HUES48 (cell line): ENCODE measurements at regions not wholly inside any gene's neighbourhood (a gene's known extent, or its start where the extent isn't known, plus 50 kb on each side); places are given as distances from the start of the nearest gene placed in this dataset.
"Not testable (repeated sequence)": the region's sequence is repeated elsewhere in the genome, so short reads cannot be mapped to it uniquely, and the experiment has no call there.

ENCODE experiments used
- H3K27ac ChIP-seq: one replicate; pipeline ENCODE4 v1.7.0; 2013; ENCODE audit warnings: low read depth, low read length, inconsistent platforms
- H3K27me3 ChIP-seq: 2 replicates; pipeline ENCODE4 v1.6.1; 2013; ENCODE audit warnings: mild to moderate bottlenecking, low read length; ENCODE audit not compliant: control insufficient read depth, insufficient read depth
- H3K36me3 ChIP-seq: 2 replicates; pipeline ENCODE4 v1.6.1; 2013; ENCODE audit warnings: low read length; ENCODE audit not compliant: control insufficient read depth, insufficient read depth
- H3K4me1 ChIP-seq: 2 replicates; pipeline ENCODE4 v1.6.1; 2013; ENCODE audit warnings: mild to moderate bottlenecking, low read length; ENCODE audit not compliant: control insufficient read depth, insufficient read depth
- H3K4me3 ChIP-seq: 2 replicates; pipeline ENCODE4 v1.5.1; 2013; ENCODE audit warnings: mild to moderate bottlenecking, low read depth, low read length
- H3K9ac ChIP-seq: 2 replicates; pipeline ENCODE4 v1.6.1; 2013; ENCODE audit warnings: mild to moderate bottlenecking, low read depth, low read length, moderate library complexity
- H3K9me3 ChIP-seq: 2 replicates; pipeline ENCODE4 v1.6.1; 2013; ENCODE audit warnings: low read length; ENCODE audit not compliant: control insufficient read depth, insufficient read depth

DNA sequence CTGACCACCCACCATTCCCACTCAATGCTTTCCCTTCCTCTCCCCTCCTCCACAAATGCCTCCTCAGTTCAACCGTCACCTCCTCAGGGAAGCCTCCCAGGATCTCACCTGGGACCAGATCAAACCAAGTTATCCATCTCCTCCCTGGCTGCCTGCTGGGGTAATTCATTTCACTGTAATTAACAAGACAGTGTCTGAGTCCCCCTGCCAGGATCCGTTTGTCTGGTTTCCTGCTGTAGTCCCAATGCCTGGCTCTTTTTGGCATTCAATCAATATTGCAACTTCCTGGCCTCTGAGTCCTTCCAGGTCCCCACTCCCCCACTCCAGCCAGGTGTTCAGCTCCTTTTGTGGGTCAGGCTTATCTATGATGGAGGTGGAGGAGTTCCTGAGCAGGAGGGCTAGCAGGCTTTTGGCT, 687.7 kb downstream of the PTPRU start:
- Histone ChIP-seq H3K27ac (peak overlapping the region; percentile 66), H3K9ac (no peak overlapping the region), H3K27me3 (no peaks in the 10 kb centered on the region), H3K36me3 (no peaks in the 10 kb centered on the region), H3K4me3 (no peak overlapping the region), H3K4me1 (peaks cover 16% of the 10 kb centered on the region; the same call in 1 of the 2 replicates), H3K9me3 (no peaks in the 10 kb centered on the region)

DNA sequence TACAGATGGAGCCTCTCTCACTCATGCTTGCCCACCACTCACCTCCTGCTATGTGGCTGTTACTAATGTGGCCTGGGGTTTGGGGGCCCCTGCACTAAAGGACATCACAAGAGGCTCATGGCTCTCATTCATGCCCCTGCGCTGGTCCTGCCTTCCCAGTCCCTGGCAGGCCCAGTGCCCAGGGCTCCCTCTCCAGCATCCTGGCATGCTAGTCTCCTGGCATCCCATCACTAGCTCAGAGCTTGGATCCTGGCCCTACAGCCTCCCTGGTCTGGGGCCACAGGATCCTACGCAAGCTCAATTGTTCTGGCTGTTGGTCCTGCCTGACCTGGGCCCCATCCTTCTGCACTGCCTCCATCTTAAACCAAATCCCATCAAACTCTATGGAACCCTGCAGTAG, 685.4 kb downstream of the PTPRU start:
- no peak overlapping the region for H3K27ac ChIP-seq
- H3K36me3 ChIP-seq, result no peaks in the 10 kb centered on the region
- no peak overlapping the region for H3K9ac ChIP-seq
- no peaks in the 10 kb centered on the region for H3K9me3 ChIP-seq
- peaks cover 16% of the 10 kb centered on the region; the same call in 1 of the 2 replicates for H3K4me1 ChIP-seq
- no peaks in the 10 kb centered on the region for H3K27me3 ChIP-seq
- no peak overlapping the region for H3K4me3 ChIP-seq

DNA sequence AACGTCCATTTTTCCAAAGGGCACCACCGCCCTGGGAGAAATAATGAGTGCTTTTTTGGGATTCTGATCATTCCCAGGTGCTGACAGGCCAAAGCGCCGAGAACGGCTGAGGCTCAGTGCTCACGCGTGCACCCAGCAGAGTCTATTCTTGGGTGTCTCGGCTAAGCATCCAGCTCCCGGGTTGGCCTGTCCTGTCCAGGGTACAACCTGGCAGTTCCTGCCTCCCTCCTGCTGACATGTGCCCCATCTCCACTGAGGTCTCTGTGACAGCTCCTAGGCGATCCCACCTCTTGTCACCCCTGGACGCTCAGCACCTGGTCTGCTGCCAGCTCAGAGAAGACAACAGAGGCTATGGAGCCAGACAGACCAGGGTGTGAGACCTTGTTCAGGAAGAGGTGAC, 684.5 kb downstream of the PTPRU start:
- no peak overlapping the region for H3K4me3 ChIP-seq
- peaks cover 16% of the 10 kb centered on the region; the same call in 1 of the 2 replicates for H3K4me1 ChIP-seq
- no peak overlapping the region for H3K9ac ChIP-seq
- H3K27ac ChIP-seq, result no peak overlapping the region
- no peaks in the 10 kb centered on the region for H3K9me3 ChIP-seq
- no peaks in the 10 kb centered on the region for H3K27me3 ChIP-seq
- H3K36me3 ChIP-seq, result no peaks in the 10 kb centered on the region

DNA sequence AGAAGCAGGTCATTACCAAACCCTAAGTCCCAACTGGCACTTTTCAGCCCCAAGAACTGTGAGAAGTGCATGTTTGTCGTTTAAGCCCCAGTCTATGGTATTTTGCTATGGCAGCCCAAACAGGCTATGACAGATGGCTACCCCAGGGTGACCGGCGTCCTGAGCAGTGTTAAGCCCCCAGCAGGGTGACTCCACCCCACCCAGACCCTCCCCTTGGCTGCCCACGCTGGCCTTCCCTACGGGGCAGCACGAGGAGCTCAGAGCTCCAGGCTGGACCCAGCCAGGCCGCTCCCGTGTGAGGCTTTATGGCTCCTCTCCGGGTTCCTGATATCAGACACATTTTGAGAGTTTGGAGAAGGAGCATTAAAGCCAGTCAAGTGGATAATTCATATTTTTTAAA, 684.0 kb downstream of the PTPRU start:
- Histone ChIP-seq H3K4me1 (peaks cover 16% of the 10 kb centered on the region; the same call in 1 of the 2 replicates), H3K27me3 (no peaks in the 10 kb centered on the region), H3K36me3 (no peaks in the 10 kb centered on the region), H3K27ac (no peak overlapping the region), H3K9ac (no peak overlapping the region), H3K4me3 (no peak overlapping the region), H3K9me3 (no peaks in the 10 kb centered on the region)

DNA sequence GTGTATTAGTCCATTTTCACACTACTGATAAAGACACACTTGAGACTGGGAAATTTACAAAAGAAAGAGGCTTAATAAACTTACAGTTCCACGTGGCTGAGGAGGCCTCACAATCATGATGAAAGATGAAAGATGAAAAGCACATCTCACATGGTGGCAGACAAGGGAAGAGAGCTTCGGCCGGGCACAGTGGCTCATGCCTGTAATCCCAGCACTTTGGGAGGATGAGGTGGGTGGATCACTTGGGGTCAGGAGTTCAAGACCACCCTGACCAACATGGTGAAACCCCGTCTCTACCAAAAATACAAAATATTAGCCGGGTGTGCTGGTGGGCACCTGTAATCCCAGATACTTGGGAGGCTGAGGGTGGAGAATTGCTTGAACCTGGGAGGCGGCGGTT, 682.7 kb downstream of the PTPRU start:
- H3K9me3 ChIP-seq, H3K27me3 ChIP-seq, H3K9ac ChIP-seq, H3K27ac ChIP-seq, H3K4me1 ChIP-seq, H3K36me3 ChIP-seq, H3K4me3 ChIP-seq: not testable (repeated sequence)

DNA sequence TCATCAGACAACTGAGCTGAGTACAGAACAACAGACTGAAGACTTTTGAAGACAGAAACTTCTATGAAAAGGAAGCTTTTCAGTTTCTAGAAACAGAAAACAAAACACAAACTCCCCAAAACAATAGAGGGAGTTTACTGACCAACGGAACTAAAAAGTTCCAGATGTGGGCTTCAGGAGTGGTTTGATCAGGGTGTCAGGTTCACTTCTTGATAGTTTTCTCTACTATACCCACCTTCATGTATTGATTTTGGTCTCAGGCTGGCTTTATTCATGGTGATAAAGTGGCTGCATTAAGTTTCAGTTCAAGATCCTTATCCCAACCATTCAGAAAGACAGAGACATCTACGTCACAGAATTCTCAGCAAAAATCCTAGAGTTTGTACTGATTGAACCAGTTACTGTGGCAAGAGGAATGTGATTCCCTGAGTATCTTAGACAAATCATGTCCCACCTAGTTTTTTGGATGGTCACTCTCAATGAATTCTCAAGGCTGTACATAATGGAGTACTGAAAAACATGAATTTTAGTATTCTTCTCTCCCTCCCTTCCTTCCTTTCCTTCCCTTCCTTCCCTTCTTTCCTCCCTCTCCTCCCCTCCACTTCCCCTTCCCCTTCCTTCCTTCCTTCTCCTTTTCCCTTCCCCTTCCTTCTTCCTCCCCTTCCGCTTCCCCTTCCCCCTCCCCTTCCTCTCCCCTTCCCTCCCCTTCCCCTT, 680.5 kb downstream of the PTPRU start:
- H3K36me3 ChIP-seq, result no peaks in the 10 kb centered on the region
- H3K9ac ChIP-seq, result no peak overlapping the region
- H3K27me3 ChIP-seq, result no peaks in the 10 kb centered on the region
- 0 out of 2 replicates have a peak, but pooled peaks cover 6% of the 10 kb centered on the region for H3K9me3 ChIP-seq
- H3K4me1 ChIP-seq, result no peaks in the 10 kb centered on the region
- no peak overlapping the region for H3K4me3 ChIP-seq
- H3K27ac ChIP-seq, result no peak overlapping the region

DNA sequence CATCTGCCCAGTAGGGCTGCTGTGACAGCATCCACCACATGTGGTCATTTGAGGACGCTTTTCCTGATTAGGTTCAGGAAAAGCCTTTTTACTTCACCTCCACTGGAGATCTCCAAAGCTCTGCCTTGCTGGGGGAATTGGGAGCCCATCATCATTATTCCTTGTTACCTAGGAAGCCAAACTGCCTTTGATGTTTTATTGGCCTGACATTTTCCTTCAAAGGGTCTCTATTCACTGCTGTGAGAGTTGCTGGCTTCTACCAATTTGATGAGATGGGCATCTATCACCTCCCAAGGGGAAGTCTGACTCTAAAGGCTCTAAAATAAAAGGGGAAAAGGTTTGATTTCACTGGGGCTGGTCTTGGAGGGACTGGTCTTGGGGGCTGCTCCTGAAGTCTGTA, 678.6 kb downstream of the PTPRU start:
- no peak overlapping the region for H3K4me3 ChIP-seq
- no peaks in the 10 kb centered on the region for H3K27me3 ChIP-seq
- H3K9ac ChIP-seq, result no peak overlapping the region
- no peak overlapping the region for H3K27ac ChIP-seq
- H3K9me3 ChIP-seq, result 0 out of 2 replicates have a peak, but pooled peaks cover 6% of the 10 kb centered on the region
- H3K4me1 ChIP-seq, result no peaks in the 10 kb centered on the region
- no peaks in the 10 kb centered on the region for H3K36me3 ChIP-seq

DNA sequence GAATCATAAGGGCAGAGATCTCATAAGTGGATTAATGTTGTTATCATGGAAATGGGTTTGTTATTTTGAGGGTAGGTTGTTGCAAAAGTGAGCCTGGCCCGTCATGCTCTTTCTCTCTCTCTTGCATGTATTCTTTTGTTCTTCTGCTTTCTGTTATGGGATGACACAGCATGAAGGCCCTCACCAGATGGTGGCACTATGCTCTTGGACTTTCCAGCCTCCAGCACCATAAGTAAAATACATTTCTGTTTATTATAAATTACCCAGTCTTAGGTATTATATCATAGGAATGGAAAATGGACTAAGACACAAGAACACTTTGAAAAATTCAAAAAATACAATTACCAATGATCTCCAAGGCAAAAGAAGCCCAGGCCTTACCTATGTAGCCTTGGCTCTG, 676.1 kb downstream of the PTPRU start:
- H3K4me1 ChIP-seq, result no peaks in the 10 kb centered on the region
- H3K36me3 ChIP-seq, result no peaks in the 10 kb centered on the region
- H3K27ac ChIP-seq, result no peak overlapping the region
- H3K27me3 ChIP-seq, result no peaks in the 10 kb centered on the region
- H3K4me3 ChIP-seq, result no peak overlapping the region
- 0 out of 2 replicates have a peak, but pooled peaks cover 6% of the 10 kb centered on the region for H3K9me3 ChIP-seq
- H3K9ac ChIP-seq, result no peak overlapping the region

DNA sequence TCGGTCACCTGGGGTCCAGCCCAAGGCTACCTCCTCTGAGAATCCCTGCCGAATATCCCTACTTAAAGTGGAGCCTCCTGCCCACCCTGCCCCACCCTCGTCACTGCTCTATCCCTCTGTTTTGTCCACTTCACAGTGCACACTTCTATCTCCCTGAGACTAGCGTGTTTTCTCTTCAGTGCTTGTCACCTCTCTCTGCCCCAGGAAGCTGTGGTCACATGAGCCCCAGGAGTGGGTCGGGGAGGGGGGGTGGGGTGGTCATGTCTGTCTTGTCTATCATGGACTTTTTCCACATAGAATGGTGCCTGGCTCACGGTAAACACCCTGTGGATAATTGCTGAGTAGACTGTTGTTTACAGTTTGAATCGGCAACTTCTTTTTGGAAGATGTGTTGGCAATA, 673.6 kb downstream of the PTPRU start:
- H3K4me3 ChIP-seq, result no peak overlapping the region
- H3K9me3 ChIP-seq, result 0 out of 2 replicates have a peak, but pooled peaks cover 6% of the 10 kb centered on the region
- no peak overlapping the region for H3K27ac ChIP-seq
- H3K9ac ChIP-seq, result no peak overlapping the region
- no peaks in the 10 kb centered on the region for H3K27me3 ChIP-seq
- no peaks in the 10 kb centered on the region for H3K4me1 ChIP-seq
- H3K36me3 ChIP-seq, result no peaks in the 10 kb centered on the region

DNA sequence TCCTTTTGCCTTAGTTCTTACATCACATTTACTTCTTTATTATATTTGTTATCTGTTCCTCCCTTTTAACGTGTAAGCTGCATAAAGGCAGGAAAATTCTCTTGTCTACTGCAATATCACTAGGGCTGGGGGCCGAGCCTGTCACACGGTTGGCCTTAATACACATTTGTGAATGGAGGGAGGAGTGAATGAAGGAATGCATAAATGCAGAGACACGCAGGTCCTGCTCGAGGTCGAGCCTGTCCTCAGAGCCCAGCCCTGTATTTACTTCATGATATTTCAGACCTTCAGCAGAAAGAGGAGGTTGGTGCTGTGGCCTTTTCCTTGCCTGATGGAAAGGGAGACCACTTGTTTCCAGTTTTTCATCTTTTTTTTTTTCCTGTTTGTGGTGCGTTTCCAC, 671.3 kb downstream of the PTPRU start:
- no peak overlapping the region for H3K27ac ChIP-seq
- H3K27me3 ChIP-seq, result no peaks in the 10 kb centered on the region
- H3K4me1 ChIP-seq, result no peaks in the 10 kb centered on the region
- H3K9me3 ChIP-seq, result 0 out of 2 replicates have a peak, but pooled peaks cover 6% of the 10 kb centered on the region
- no peak overlapping the region for H3K9ac ChIP-seq
- no peak overlapping the region for H3K4me3 ChIP-seq
- H3K36me3 ChIP-seq, result no peaks in the 10 kb centered on the region

DNA sequence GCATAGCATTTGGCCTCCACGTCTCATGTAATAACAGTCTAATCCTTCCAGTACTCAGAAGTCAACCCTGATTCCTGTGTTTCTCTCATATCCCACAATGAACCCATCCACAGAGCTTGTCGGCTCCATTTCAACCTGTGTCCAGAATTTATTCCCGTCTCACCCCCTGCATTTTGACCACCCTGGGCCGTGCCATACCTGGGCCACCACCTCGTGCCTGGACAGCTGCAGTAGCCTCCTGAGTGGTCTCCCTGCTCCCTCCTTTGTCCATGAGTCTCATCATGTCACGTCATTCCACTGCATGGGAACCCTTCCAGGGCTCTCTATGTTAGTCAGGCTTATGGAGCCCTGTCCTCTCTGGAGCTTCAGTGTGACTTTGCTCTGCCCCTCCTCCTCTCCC, 670.6 kb downstream of the PTPRU start:
- H3K36me3 ChIP-seq, result no peaks in the 10 kb centered on the region
- no peak overlapping the region for H3K27ac ChIP-seq
- H3K9me3 ChIP-seq, result no peaks in the 10 kb centered on the region
- no peak overlapping the region for H3K4me3 ChIP-seq
- no peaks in the 10 kb centered on the region for H3K27me3 ChIP-seq
- H3K4me1 ChIP-seq, result peaks cover 2% of the 10 kb centered on the region
- no peak overlapping the region for H3K9ac ChIP-seq
